ENCODE measurements at regions not wholly inside any gene's neighbourhood (a gene's known extent, or its start where the extent isn't known, plus 50 kb on each side); places are given as distances from the start of the nearest gene placed in this dataset.

DNA sequence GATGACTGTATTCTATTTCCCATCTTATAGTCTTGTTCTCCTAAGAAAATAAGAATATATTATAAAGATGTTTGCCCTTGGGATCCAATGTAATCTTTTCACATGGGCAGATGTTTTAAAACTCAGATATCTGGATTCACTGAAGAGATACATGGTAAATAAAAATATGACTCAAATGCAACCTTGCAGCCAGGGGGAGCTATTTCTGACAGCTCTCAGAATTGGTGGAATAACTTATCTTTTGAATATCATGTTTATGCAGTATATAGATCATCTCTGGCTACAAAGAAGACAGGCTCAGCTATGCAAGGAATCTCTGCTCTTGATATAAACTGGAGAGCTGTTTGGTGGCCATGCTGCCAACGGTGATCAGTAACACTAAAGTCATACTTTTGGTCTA lies 274.7 kb downstream of the GLUD2 start:
- TF ChIP-seq ZNF384 (IDR thresholded peaks at IDR 0.05; ENCODE audit: borderline replicate concordance, low read depth, low read length) = no peak
- TF ChIP-seq, protein P1, sequence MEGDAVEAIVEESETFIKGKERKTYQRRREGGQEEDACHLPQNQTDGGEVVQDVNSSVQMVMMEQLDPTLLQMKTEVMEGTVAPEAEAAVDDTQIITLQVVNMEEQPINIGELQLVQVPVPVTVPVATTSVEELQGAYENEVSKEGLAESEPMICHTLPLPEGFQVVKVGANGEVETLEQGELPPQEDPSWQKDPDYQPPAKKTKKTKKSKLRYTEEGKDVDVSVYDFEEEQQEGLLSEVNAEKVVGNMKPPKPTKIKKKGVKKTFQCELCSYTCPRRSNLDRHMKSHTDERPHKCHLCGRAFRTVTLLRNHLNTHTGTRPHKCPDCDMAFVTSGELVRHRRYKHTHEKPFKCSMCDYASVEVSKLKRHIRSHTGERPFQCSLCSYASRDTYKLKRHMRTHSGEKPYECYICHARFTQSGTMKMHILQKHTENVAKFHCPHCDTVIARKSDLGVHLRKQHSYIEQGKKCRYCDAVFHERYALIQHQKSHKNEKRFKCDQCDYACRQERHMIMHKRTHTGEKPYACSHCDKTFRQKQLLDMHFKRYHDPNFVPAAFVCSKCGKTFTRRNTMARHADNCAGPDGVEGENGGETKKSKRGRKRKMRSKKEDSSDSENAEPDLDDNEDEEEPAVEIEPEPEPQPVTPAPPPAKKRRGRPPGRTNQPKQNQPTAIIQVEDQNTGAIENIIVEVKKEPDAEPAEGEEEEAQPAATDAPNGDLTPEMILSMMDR (IDR thresholded peaks at IDR 0.05 in 2 of 3, conservative IDR thresholded peaks at IDR 0.05 in 1 of 3; ENCODE audit: control insufficient read depth in 2 of 3, extremely low read depth in 1 of 3, insufficient read depth in 1 of 3, low read depth in 3 of 3, low read length in 3 of 3) = peak; percentile 31 to 48 (median 38); a peak in 3 of 6 replicates
- TF ChIP-seq POLR2A (IDR thresholded peaks at IDR 0.05; ENCODE audit: low read depth, low read length) = no peak

Data from GM12878 (cell line).